Hepatic stellate cell (primary cell): ENCODE measurements at regions not wholly inside any gene's neighbourhood (a gene's known extent, or its start where the extent isn't known, plus 50 kb on each side); places are given as distances from the start of the nearest gene placed in this dataset.
A peak's percentile ranks its signal among the peaks of the same experiment; 100 is the strongest.

Experiments used
- DNase-seq: peaks from one replicate; pipeline ENCODE4 v3.0.0; 2011; ENCODE audit warnings: low spot score

DNA sequence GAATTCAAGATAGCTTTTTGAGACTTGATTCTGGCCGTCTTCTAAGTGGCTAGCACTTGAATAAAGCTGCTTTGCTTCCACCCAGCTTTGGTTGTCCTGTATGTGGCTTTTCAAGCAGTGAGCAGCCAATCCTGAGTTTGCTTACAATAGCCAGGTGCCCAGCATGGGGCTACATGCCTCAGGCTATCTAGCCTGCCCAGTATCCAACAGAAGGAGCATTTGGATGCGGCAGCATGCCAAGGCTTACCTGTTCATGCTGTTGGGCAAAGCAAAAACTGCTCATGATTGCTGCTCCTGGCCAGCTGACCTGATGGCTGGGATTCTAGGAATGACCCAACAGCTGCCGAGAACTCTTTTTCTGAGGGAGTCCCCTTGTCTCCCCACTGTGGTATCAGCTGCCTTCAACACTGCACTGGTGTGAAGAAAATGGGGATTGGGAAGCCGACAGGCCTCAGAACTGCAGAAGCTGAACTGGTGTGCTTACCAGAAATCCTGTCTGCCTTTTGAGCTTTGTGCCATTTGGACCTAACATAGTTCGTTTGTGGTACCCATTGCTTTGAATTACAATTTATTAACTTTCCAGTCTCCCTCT is 618.9 kb upstream of the IGFBP3 start:
- no peak for DNase-seq

DNA sequence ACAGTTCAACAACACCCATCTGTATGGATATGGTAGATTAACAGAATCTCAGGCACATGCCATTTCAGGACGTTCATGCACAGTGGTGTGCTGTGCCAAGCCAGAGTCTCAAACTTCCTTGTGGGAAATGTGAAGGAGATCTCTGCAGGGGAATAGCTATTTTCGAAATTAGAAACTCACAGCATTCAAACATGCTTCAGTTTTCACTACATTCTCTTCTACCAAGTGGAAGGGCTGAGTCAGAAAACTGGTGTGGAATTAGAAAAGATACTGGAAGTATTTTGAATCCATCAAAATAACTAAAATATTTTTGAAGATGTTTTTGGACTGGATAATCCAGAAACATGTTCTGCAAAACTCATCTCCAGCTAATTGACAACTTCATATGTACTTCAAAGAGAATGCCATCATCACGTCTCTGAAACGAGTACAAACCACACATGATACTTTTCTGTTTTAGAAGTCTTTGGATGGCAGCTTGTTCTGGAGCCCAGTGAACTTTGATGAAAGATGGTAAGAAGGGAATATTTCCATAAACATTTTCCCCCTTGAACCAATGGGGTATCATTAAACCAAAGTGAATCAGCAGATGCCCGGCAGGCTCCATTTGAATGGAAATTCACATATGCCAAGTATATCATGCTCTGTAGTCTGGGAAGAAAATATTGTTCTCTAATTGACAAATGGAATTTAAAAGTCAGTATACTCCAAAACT is 616.3 kb upstream of the IGFBP3 start:
- no peak for DNase-seq

GRCh38 chr7:46534664-46535588 is 613.9 kb upstream of the IGFBP3 start:
- DNase-seq, result no peak

- no peak for DNase-seq
These were observed 612.9 kb upstream of the IGFBP3 start for GRCh38 chr7:46533946-46534345.

DNA sequence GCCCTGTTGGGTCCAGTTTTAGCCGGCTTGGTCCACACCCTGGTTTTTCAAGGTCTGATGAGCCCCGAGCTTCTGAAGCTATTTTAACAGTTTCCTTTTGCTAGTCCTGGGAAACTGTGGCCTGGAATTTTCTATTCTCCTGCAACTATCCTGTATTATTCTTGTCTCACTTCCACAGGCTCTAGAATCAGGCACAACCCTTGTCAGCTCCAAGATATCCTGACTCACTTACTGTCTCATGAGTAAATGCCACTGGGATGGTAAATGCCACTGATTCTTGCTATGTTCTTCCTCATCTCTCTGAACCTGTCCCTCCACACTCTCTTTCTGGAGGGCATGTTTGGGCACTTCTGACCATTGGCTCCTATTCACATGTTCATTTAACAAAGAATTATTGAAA is 611.5 kb upstream of the IGFBP3 start:
- DNase-seq, result no peak

- no peak for DNase-seq
These were observed 609.1 kb upstream of the IGFBP3 start for GRCh38 chr7:46530081-46530750.

GRCh38 chr7:46527360-46527759 is 606.3 kb upstream of the IGFBP3 start:
- no peak for DNase-seq

DNA sequence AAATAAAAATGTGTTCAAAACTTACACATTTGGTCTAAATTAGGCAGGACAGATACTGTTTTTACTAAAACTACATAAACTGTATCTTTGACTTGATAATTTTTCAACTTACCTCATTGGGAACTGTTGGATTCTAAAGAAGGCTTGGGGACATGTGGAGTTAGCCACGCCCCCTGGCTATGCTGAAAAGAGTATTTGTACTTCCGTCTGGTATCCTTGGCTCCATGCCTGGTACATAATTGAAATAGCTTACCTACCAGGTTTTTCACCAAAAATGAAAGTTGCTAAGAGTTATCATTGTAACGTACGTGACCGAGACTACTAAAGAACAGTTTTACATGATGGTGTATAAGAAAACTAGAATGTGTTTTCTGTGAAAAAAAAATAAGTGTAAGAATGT is 604.8 kb upstream of the IGFBP3 start:
- DNase-seq, result no peak

DNA sequence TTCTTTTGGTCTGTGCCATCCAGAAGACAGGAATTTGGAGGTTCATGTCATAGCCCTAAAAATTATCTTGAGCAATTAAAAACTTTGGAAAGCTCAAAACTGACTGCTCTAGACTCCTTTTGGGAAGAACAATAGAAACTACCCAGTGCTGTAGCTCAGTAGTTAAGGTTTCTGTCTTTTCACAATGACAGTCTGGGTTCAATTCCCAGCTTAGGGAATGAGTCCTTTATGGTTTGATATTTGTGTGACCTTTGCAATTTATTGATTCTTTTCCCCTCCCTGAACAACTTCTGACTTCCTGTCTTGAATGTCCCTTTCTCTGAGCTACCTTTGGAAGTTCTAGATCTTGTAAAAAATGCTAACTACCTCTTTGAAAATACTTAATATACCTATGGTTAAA is 603.3 kb upstream of the IGFBP3 start:
- DNase-seq, result no peak

DNA sequence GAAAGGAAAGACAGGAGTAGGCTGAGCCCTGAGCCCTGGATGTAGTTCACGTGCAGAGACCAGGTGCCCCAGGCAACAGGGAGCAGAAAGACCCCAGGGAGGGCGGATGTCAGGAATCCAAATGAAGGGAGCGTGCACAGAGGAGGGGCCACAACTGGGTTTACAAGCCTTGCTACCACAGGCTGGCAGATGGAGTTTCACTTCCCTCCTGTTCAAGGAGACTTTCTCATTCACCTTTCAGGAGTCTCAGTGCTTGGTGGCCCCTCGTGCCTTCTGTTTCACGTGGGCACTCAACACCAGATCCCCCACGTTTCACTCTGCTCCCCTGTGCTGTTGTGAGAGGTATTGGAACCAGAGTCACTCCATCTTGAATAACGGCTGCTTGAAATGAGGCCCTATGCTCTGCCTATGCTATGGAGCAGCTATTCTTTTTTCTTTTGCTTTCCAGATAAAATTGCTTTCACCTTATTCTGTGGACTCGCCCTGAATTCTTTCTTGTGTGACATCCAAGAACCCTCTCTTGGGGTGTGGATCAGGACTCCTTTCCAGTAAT is 601.4 kb upstream of the IGFBP3 start:
- DNase-seq, result no peak

DNA sequence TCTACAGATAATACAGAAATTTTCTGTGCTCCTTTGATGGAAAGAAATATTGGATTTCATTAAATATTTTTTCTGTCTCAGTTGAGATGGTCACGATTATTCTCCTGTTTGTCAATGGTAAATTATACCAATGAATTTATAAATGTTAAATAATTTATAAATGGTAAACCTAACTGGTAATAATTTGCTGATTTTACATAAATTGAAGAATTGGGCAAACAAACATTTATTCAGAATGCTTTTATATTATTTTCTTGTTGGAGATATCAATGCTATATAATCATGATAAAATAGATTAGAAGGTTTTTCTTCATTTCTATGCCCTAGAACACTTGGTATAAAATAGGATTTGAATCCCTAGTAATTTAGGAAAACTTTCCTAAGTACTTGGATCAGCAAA is 597.6 kb upstream of the IGFBP3 start:
- DNase-seq, result no peak

GRCh38 chr7:46515844-46516590 is 594.9 kb upstream of the IGFBP3 start:
- DNase-seq, result no peak

DNA sequence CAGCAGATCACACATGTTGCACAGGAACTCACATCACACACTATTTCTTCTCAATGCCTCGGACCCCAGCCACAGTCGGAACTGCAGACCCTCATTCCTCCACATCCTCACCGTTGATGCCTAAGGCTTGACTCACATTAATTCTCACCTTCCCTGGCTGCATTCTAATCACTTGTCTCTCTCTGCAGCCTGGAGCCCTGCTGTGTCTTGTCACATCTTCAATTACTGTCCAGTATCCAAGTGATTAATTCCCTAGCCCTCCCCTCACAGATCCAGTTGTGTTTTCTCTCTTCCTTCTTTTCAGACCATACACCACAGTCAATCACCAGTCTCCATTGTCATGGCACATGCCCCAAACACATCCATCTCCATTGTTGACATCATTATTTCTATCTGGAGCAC is 592.4 kb upstream of the IGFBP3 start:
- no peak for DNase-seq

GRCh38 chr7:46512891-46513413 is 591.9 kb upstream of the IGFBP3 start:
- no peak for DNase-seq

DNA sequence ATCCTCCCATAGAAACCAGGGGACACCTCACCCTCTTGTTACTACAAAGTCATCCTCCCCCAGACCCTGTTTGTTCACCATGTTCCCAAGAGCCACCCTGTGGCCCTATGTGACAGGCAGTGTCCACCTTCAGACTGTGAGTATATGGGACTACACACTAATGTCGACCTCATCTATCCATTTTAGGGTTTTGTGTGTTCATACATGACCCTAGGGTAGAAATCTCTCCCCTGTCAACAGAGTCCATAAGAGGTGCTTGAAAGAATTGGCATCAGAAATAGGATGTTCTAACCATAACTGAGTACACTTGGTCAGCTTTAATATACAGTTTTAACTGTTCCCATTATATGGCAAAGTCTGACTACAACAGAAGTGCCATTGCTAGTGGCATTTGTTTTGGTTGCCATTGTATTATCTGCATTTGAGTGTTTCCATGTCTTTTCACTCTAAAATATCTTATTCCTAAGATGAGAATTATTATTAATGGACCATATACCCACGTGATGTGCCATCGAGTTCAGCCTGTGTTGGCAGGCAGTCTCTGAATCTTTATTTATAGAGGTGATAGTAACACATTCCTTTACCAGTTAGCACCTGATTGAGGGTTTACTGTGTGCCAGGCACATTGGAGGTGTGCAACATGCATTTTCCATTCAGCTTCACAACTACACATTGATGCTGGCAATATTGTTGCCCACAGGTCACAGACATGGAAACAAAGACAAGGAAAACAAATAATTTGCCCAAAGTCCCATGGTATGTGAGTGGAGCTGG is 590.6 kb upstream of the IGFBP3 start:
- DNase-seq, result no peak

- no peak for DNase-seq
These were observed 587.5 kb upstream of the IGFBP3 start for GRCh38 chr7:46508583-46508982.

DNA sequence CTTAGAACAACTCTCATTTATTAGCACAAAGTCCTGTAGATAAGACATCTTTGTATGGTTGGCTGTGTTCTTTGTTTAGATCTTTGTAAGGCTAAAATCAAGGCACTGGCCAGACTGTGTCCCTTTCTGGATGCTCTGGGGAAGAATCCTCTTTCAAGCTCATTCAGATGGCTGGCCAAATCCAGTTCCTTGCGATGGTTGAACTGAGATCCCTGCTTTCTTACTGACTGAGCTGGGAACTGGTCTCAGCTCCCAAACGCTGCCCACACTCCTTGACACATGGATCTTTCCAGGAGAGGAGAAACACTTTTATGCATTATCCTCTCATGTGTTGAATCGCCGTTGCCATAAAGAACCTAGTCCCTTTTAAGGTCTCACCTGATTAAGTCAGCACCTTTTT is 586.5 kb upstream of the IGFBP3 start:
- no peak for DNase-seq

- no peak for DNase-seq
These were observed 573.4 kb upstream of the IGFBP3 start for GRCh38 chr7:46494441-46494840.

GRCh38 chr7:46494028-46494427 is 573.0 kb upstream of the IGFBP3 start:
- DNase-seq, result peak; percentile 16

GRCh38 chr7:46493196-46493595 is 572.1 kb upstream of the IGFBP3 start:
- DNase-seq, result no peak
